ENCODE measurements at regions not wholly inside any gene's neighbourhood (a gene's known extent, or its start where the extent isn't known, plus 50 kb on each side); places are given as distances from the start of the nearest gene placed in this dataset.

- H3K27me3 ChIP-seq (replicated peaks in 1 of 4; ENCODE audit: control insufficient read depth in 3 of 4, extremely low read depth in 1 of 4, insufficient read depth in 3 of 4, low read length in 3 of 4): no peaks in the 10 kb centered on the region
- POLR2A ChIA-PET (ENCODE audit: partially characterized antibody): no interaction called here
These were observed 83.6 kb upstream of the DDHD1 start for GRCh38 chr14:53236708-53237107.

More at GRCh38 chr14:53236708-53237107, 83.6 kb upstream of the DDHD1 start:
- Histone ChIP-seq H3K4me3 (ENCODE audit: extremely low read depth in 1 of 4, insufficient read depth in 2 of 4, low read depth in 3 of 4, low read length in 4 of 4) (no peak overlapping the region), H3K36me3 (ENCODE audit: control insufficient read depth in 2 of 4, insufficient read depth in 4 of 4, low read length in 3 of 4) (no peaks in the 10 kb centered on the region), H2BK5ac (ENCODE audit: low read depth, low read length) (no peak overlapping the region), H2AK5ac (ENCODE audit: low read depth, low read length) (no peak overlapping the region; the same call in 1 of the 2 replicates), H3K4me2 (ENCODE audit: insufficient read depth in 1 of 2, low read depth in 2 of 2, low read length in 2 of 2) (no peak overlapping the region), H3K56ac (replicated peaks; ENCODE audit: insufficient read length, low read depth, low read length) (no peak overlapping the region), H3K23me2 (ENCODE audit: low read depth, low read length) (no peaks in the 10 kb centered on the region; the same call in 1 of the 2 replicates), H2BK15ac (ENCODE audit: low read length) (no peak overlapping the region; the same call in 1 of the 2 replicates), H4K91ac (replicated peaks; ENCODE audit: insufficient read length, low read length) (no peak overlapping the region), H3K27ac (ENCODE audit: low read depth, low read length) (no peak overlapping the region), H4K8ac (ENCODE audit: extremely low read depth, insufficient read depth, low read length) (no peak overlapping the region), H3K4ac (replicated peaks; ENCODE audit: insufficient read length, low read depth, low read length) (no peak overlapping the region), H3K79me2 (ENCODE audit: control insufficient read depth in 1 of 2, insufficient read depth in 2 of 2, low read length in 2 of 2) (no peaks in the 10 kb centered on the region), H4K5ac (ENCODE audit: insufficient read length, low read depth, low read length) (no peak overlapping the region), H2AFZ (ENCODE audit: low read length) (no peak overlapping the region), H3K79me1 (ENCODE audit: low read depth, low read length) (no peaks in the 10 kb centered on the region), H4K20me1 (replicated peaks in 1 of 2; ENCODE audit: control insufficient read depth in 1 of 2, insufficient read depth in 2 of 2, low read length in 2 of 2) (no peaks in the 10 kb centered on the region), H2BK20ac (ENCODE audit: low read length) (no peak overlapping the region), H3K14ac (ENCODE audit: insufficient read length) (no peak overlapping the region), H3K9me3 (ENCODE audit: insufficient read depth in 2 of 2, low read depth in 1 of 2, low read length in 1 of 2) (no peaks in the 10 kb centered on the region; a peak in 1 of 4 replicates), H2BK12ac (ENCODE audit: low read depth, low read length) (no peak overlapping the region), H3K9ac (replicated peaks in 1 of 4; ENCODE audit: extremely low read depth in 1 of 4, low read depth in 3 of 4, low read length in 3 of 4) (no peak overlapping the region), H3K4me1 (replicated peaks in 1 of 4; ENCODE audit: control insufficient read depth in 3 of 4, insufficient read depth in 4 of 4, low read length in 3 of 4) (no peaks in the 10 kb centered on the region), H3K23ac (ENCODE audit: insufficient read length) (no peak overlapping the region), H3K18ac (ENCODE audit: extremely low read depth, low read length) (no peak overlapping the region), H2BK120ac (replicated peaks; ENCODE audit: low read depth, low read length) (no peak overlapping the region)
- no peak for TF ChIP-seq CBX8 (IDR thresholded peaks at IDR 0.05; ENCODE audit: borderline replicate concordance, low read depth, low read length)
- no peak for TF ChIP-seq YY1 (IDR thresholded peaks at IDR 0.05; ENCODE audit: low read depth, low read length)
- TF ChIP-seq CHD1 (IDR thresholded peaks at IDR 0.05; ENCODE audit: low read depth, low read length): no peak
- no peak for TF ChIP-seq TAF1 (IDR thresholded peaks at IDR 0.05; ENCODE audit: low read depth, low read length)
- no peak for TF ChIP-seq EGR1 (IDR thresholded peaks at IDR 0.05; ENCODE audit: borderline replicate concordance, low read depth, low read length)
- TF ChIP-seq SUZ12 (IDR thresholded peaks at IDR 0.05; ENCODE audit: low read length): no peak
- TF ChIP-seq JUN (IDR thresholded peaks at IDR 0.05; ENCODE audit: low read depth, low read length): no peak
- TF ChIP-seq CHD2 (IDR thresholded peaks at IDR 0.05; ENCODE audit: low read length): no peak
- TF ChIP-seq HDAC2 (IDR thresholded peaks at IDR 0.05; ENCODE audit: borderline replicate concordance in 1 of 2, low read depth in 2 of 2, low read length in 2 of 2): no peak
- no peak for TF ChIP-seq SP4 (IDR thresholded peaks at IDR 0.05; ENCODE audit: low read length)
- TF ChIP-seq BCL11A (IDR thresholded peaks at IDR 0.05; ENCODE audit: low read depth in 2 of 2, low read length in 2 of 2): no peak
- TF ChIP-seq CTBP2 (IDR thresholded peaks at IDR 0.05; ENCODE audit: borderline replicate concordance, insufficient read depth, insufficient read length, low read length): no peak
- TF ChIP-seq SAP30 (IDR thresholded peaks at IDR 0.05; ENCODE audit: insufficient read depth, insufficient replicate concordance, low read length): no peak
- TF ChIP-seq E2F6 (IDR thresholded peaks at IDR 0.05): no peak
- no peak for TF ChIP-seq MAFK (IDR thresholded peaks at IDR 0.05; ENCODE audit: low read depth, low read length)
- WGBS, 2 experiments (ENCODE audit: extremely low coverage in 1 of 2, insufficient coverage in 1 of 2, insufficient read length in 1 of 2, insufficient replicate concordance in 2 of 2, low coverage in 1 of 2, low lambda C conversion rate in 2 of 2, missing lambda C conversion rate in 1 of 2): 85% methylated on average over 3 of the region's 3 CpGs; no CpG with 5 or more reads in 1 of the 2 experiments
- DNase-seq (ENCODE audit: low read depth in 1 of 2, low spot score in 2 of 2): no peak
- FAIRE-seq: no peak
- CTCF ChIA-PET (ENCODE audit: partially characterized antibody): interaction anchor here (1.0 to 1.2 kb wide), 2 partner anchors 12 to 70 kb away, joined by 3 read pairs; no protein-coding TSS in a partner anchor

Data from H1 (cell line).